ENCODE measurements at regions not wholly inside any gene's neighbourhood (a gene's known extent, or its start where the extent isn't known, plus 50 kb on each side); places are given as distances from the start of the nearest gene placed in this dataset.

DNA sequence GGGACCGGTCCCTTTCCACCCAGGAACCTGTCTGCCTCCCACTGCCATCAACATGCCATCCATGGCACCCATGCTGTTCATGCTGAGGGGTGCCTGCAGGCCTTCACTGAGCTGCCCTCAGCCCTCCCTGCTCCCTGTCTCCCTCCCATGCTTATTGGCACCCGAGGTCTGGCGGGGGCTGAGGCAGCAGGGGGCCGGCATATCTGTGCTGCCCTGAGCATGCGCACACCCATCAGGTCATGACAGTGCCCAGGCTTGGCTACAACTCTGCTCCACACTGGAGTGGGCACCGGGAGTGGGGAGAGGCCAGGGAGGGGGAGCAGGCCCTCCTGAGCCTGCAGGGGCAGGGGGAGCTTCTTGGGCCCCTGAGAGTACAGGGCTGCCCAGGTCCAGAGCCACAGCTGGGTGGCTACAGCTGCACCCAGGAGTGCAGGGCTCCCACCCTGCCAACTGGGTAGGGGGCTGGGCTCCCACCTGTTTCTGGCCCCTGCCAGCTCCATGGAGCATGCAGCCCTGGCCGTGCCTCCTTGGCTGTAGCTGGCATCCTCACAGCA lies 395.8 kb upstream of the DMD start:
- intact Hi-C loops (cut with micrococcal nuclease): no loop called here

DNA sequence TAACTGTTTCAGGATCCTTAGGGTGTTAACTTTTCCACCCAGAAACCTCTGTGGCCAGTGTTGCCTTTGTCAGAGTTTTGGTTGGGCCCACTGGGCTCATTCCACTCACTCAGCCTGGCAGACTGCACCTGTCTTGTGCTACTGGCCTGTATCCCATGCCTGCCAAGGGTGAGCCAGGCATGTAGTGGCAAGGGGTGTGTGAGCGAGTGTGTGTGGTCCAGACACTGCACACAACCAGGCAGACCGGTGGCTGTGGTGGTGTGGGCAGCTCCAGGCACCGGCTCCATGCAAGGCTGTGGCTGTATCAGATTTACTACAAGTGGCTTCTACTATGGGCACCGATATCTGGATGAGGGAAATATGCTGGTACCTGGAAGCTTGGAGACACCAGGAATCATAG lies 394.6 kb upstream of the DMD start:
- intact Hi-C loops (cut with micrococcal nuclease): no loop called here

- intact Hi-C loops (cut with micrococcal nuclease): no loop called here
Measured at GRCh38 chrX:33592396-33592795, 381.0 kb upstream of the DMD start.

DNA sequence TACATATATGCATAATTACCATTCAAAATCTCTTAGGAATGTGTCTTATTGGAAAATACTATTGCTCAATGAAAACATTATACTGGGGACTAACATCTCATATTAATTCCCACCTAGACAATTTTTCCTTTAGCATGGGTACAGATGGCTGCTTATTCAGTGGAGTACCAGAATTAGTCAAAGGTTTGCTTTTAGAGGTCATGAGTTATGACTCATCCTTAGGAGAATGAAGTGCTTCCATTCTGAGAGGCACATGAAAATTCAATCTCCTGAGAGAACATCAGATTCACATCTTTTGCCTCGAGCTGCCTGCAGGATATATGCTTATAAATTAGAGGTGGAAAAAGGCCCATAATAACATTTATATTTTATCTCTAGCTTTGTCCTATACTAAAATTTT lies 378.0 kb upstream of the DMD start:
- intact Hi-C loops (cut with micrococcal nuclease): loop anchor here (10.0 kb wide), 1 partner anchor 55 kb away; no protein-coding TSS in a partner anchor

DNA sequence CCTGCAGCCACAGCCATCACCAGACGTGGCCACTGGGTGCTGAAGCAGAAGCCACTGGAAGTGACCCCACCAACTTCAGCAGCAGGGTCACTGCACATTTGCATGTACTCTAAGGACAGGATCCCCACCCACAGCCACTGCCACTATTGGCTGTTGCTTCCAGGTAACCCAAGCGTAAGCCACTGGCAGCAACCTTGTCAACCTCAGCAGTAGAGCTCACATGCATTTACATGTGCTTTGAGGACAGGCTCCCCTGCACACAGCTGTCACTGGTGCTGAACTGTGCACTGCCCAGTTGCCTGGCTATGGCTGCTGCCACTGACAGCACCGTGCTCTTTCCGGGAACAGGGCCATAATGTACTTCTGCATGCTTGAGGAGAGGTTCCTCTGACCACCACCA lies 332.4 kb upstream of the DMD start:
- intact Hi-C loops (cut with micrococcal nuclease): no loop called here
